HEK293 (cell line): ENCODE measurements at regions not wholly inside any gene's neighbourhood (a gene's known extent, or its start where the extent isn't known, plus 50 kb on each side); places are given as distances from the start of the nearest gene placed in this dataset.

ENCODE experiments used
- CTCF ChIA-PET: fragments of 350-600 bp; formaldehyde crosslinking; extraction: SDS; loops from one replicate; lab custom pipeline; 2021; ENCODE audit warnings: antibody characterized with exemption; lab: Yijun Ruan, JAX
- POLR2A ChIA-PET: fragments of 300-600 bp; formaldehyde crosslinking; extraction: SDS; loops from one replicate; lab custom pipeline; 2020; ENCODE audit warnings: antibody characterized with exemption, inconsistent platforms; lab: Yijun Ruan, JAX
- H3K27ac ChIP-seq: fragments of 200-500 bp; sonication (Bioruptor generic); 2 replicates; pipeline ENCODE4 v1.5.1; 2014; ENCODE audit warnings: low read depth, low read length, control low read depth, inconsistent platforms; ENCODE audit errors: extremely low read depth
- H3K36me3 ChIP-seq, 2 experiments: fragments of 200-500 bp in 1 of 2; sonication (Bioruptor generic) in 1 of 2; 1 replicate in 1 of 2; 2 replicates in 1 of 2; pipeline ENCODE4 v1.5.1; 2014 to 2017; ENCODE audit warnings: inconsistent platforms in 2 of 2, low read length in 2 of 2; ENCODE audit not compliant: control insufficient read depth in 2 of 2, insufficient read depth in 1 of 2
- H3K4me1 ChIP-seq: fragments of 200-500 bp; sonication (Bioruptor generic); 2 replicates; pipeline ENCODE4 v1.5.1; 2014; ENCODE audit warnings: mild to moderate bottlenecking, low read length, inconsistent platforms; ENCODE audit not compliant: control insufficient read depth, insufficient read depth
- H3K4me3 ChIP-seq: 2 replicates; pipeline ENCODE4 v1.5.1; 2011; ENCODE audit warnings: low read depth, mild to moderate bottlenecking, control low read depth, low read length, moderate library complexity
- H3K9me3 ChIP-seq: fragments of 200-500 bp; sonication (Bioruptor generic); 2 replicates; pipeline ENCODE4 v1.5.1; 2014; ENCODE audit warnings: low read depth, low read length, inconsistent platforms; ENCODE audit not compliant: control insufficient read depth, insufficient read depth
- BCL11B ChIP-seq: fragments of 450-650 bp; formaldehyde crosslinking; IDR thresholded peaks from 2 replicates; pipeline ENCODE4 v1.5.1; 2016; ENCODE audit warnings: low read depth, missing biosample characterization, missing genetic modification characterization
- GLI4 ChIP-seq: fragments of 450-650 bp; formaldehyde crosslinking; IDR thresholded peaks from 2 replicates; pipeline ENCODE4 v1.5.1; 2016; ENCODE audit warnings: missing biosample characterization, missing genetic modification characterization
- HOXC10 ChIP-seq: sonication (generic); formaldehyde crosslinking; IDR thresholded peaks from 2 replicates; pipeline ENCODE4 v1.8.1; 2023; ENCODE audit warnings: mild to moderate bottlenecking, missing genetic modification reagents
- KLF9 ChIP-seq: fragments of 450-650 bp; formaldehyde crosslinking; IDR thresholded peaks from 2 replicates; pipeline ENCODE4 v1.5.1; 2016; ENCODE audit warnings: missing biosample characterization, missing genetic modification characterization, low read depth
- MEIS1 ChIP-seq: sonication (generic); formaldehyde crosslinking; IDR thresholded peaks from 2 replicates; pipeline ENCODE4 v1.8.1; 2022; ENCODE audit warnings: missing genetic modification reagents, mild to moderate bottlenecking, borderline replicate concordance
- RBAK ChIP-seq: fragments of 450-650 bp; formaldehyde crosslinking; IDR thresholded peaks from 2 replicates; pipeline ENCODE4 v1.5.1; 2016; ENCODE audit warnings: missing biosample characterization, missing genetic modification characterization
- SP2 ChIP-seq: fragments of 450-650 bp; formaldehyde crosslinking; IDR thresholded peaks from 2 replicates; pipeline ENCODE4 v1.5.1; 2016; ENCODE audit warnings: missing biosample characterization, missing genetic modification characterization
- ZBTB48 ChIP-seq: fragments of 450-650 bp; formaldehyde crosslinking; IDR thresholded peaks from 2 replicates; pipeline ENCODE4 v1.5.1; 2016; ENCODE audit warnings: missing biosample characterization, missing genetic modification characterization
- ZNF10 ChIP-seq: fragments of 450-650 bp; formaldehyde crosslinking; IDR thresholded peaks from 2 replicates; pipeline ENCODE4 v1.5.1; 2017; ENCODE audit warnings: missing biosample characterization, missing genetic modification characterization
- ZNF133 ChIP-seq: fragments of 450-650 bp; formaldehyde crosslinking; IDR thresholded peaks from 2 replicates; pipeline ENCODE4 v1.5.1; 2016; ENCODE audit warnings: missing biosample characterization, missing genetic modification characterization
- ZNF175 ChIP-seq: fragments of 450-650 bp; formaldehyde crosslinking; IDR thresholded peaks from 2 replicates; pipeline ENCODE4 v1.5.1; 2016; ENCODE audit warnings: missing biosample characterization, missing genetic modification characterization
- ZNF202 ChIP-seq: fragments of 450-650 bp; formaldehyde crosslinking; IDR thresholded peaks from 2 replicates; pipeline ENCODE4 v1.5.1; 2016; ENCODE audit warnings: missing biosample characterization, missing genetic modification characterization, borderline replicate concordance
- ZNF211 ChIP-seq: fragments of 450-650 bp; formaldehyde crosslinking; IDR thresholded peaks from 2 replicates; pipeline ENCODE4 v1.5.1; 2016; ENCODE audit warnings: low read depth, missing biosample characterization, missing genetic modification characterization
- ZNF214 ChIP-seq: fragments of 450-650 bp; formaldehyde crosslinking; IDR thresholded peaks from 2 replicates; pipeline ENCODE4 v1.5.1; 2017; ENCODE audit warnings: missing biosample characterization, mild to moderate bottlenecking, missing genetic modification characterization, borderline replicate concordance
- ZNF24 ChIP-seq: fragments of 450-650 bp; formaldehyde crosslinking; IDR thresholded peaks from 2 replicates; pipeline ENCODE4 v1.5.1; 2016; ENCODE audit warnings: missing biosample characterization, missing genetic modification characterization
- ZNF311 ChIP-seq: fragments of 450-650 bp; formaldehyde crosslinking; IDR thresholded peaks from 2 replicates; pipeline ENCODE4 v1.5.1; 2017; ENCODE audit warnings: missing biosample characterization, missing genetic modification characterization, borderline replicate concordance
- ZNF341 ChIP-seq: fragments of 450-650 bp; formaldehyde crosslinking; IDR thresholded peaks from 2 replicates; pipeline ENCODE4; 2016; ENCODE audit warnings: low read depth, missing biosample characterization, missing genetic modification characterization
- ZNF354C ChIP-seq: fragments of 450-650 bp; formaldehyde crosslinking; IDR thresholded peaks from 2 replicates; pipeline ENCODE4 v1.5.1; 2016; ENCODE audit warnings: missing biosample characterization, missing genetic modification characterization, low read depth, borderline replicate concordance
- ZNF433 ChIP-seq: fragments of 450-650 bp; formaldehyde crosslinking; IDR thresholded peaks from 2 replicates; pipeline ENCODE4 v1.5.1; 2016; ENCODE audit warnings: missing biosample characterization, missing genetic modification characterization, low read depth
- ZNF514 ChIP-seq: fragments of 450-650 bp; formaldehyde crosslinking; IDR thresholded peaks from 2 replicates; pipeline ENCODE4 v1.5.1; 2016; ENCODE audit warnings: missing biosample characterization, missing genetic modification characterization
- ZNF544 ChIP-seq: fragments of 450-650 bp; formaldehyde crosslinking; IDR thresholded peaks from 2 replicates; pipeline ENCODE4 v1.5.0; 2017; ENCODE audit warnings: missing biosample characterization, missing genetic modification characterization
- ZNF548 ChIP-seq: fragments of 450-650 bp; formaldehyde crosslinking; IDR thresholded peaks from 2 replicates; pipeline ENCODE4 v1.5.1; 2016; ENCODE audit warnings: missing biosample characterization, missing genetic modification characterization
- ZNF555 ChIP-seq: fragments of 450-650 bp; formaldehyde crosslinking; conservative IDR thresholded peaks from 2 replicates; pipeline ENCODE4 v1.5.1; 2017; ENCODE audit warnings: missing biosample characterization, mild to moderate bottlenecking, missing genetic modification characterization, inconsistent platforms
- ZNF747 ChIP-seq: fragments of 450-650 bp; formaldehyde crosslinking; IDR thresholded peaks from 2 replicates; pipeline ENCODE4 v1.5.1; 2016; ENCODE audit warnings: missing biosample characterization, missing genetic modification characterization
- ZNF776 ChIP-seq: fragments of 450-650 bp; formaldehyde crosslinking; IDR thresholded peaks from 2 replicates; pipeline ENCODE4 v1.5.0; 2017; ENCODE audit warnings: missing biosample characterization, missing genetic modification characterization, borderline replicate concordance
- TF ChIP-seq, protein P1 (sequence below): fragments of 450-650 bp; formaldehyde crosslinking; IDR thresholded peaks from 2 replicates; pipeline ENCODE4 v1.5.1; 2017; ENCODE audit warnings: missing biosample characterization, mild to moderate bottlenecking, missing genetic modification characterization, moderate library complexity
- TF ChIP-seq, protein P2 (sequence below): fragments of 450-650 bp; formaldehyde crosslinking; IDR thresholded peaks from 2 replicates; pipeline ENCODE4 v1.5.1; 2017; ENCODE audit warnings: missing biosample characterization, missing genetic modification characterization
- TF ChIP-seq, protein P3 (sequence below): fragments of 450-650 bp; formaldehyde crosslinking; IDR thresholded peaks from 2 replicates; pipeline ENCODE4 v1.5.1; 2016; ENCODE audit warnings: missing biosample characterization, missing genetic modification characterization, low read depth
- TF ChIP-seq, protein P4 (sequence below): fragments of 450-650 bp; formaldehyde crosslinking; IDR thresholded peaks from 2 replicates; pipeline ENCODE4 v1.5.1; 2017; ENCODE audit warnings: missing biosample characterization, missing genetic modification characterization

DNA sequence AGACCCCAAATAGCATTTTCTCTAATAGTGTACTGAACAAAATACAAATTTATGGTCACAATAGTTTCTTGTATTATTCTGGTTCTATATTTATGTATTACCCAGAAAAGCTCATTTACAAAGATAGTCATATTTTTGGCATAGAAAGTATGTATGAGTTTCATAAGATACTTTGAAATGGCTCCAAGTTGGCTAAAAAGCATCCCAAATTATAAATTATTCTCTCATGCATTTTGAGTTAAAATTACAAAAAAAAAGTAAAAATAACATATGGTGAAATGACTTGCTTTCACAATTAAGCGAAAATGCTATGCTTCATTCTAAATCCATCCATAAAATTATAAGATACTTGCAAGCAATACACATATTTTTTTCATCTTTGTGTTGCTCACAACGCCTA, 530.7 kb downstream of the ZNF804A start:
- TF ChIP-seq ZNF311 (tag by site-specific recombination), result no peak
- no peak for TF ChIP-seq ZNF24 (tag by site-specific recombination)
- TF ChIP-seq ZNF747 (tag by site-specific recombination), result no peak
- TF ChIP-seq ZNF175 (tag by site-specific recombination), result no peak
- no peak for TF ChIP-seq ZNF433 (tag by site-specific recombination)
- TF ChIP-seq ZNF133 (tag by site-specific recombination), result no peak
- no peak for TF ChIP-seq BCL11B
- TF ChIP-seq ZNF555 (tag by site-specific recombination), result no peak
- no peak for TF ChIP-seq ZNF214 (tag by site-specific recombination)
- no peak for TF ChIP-seq KLF9 (tag by site-specific recombination)
- TF ChIP-seq, protein P1, sequence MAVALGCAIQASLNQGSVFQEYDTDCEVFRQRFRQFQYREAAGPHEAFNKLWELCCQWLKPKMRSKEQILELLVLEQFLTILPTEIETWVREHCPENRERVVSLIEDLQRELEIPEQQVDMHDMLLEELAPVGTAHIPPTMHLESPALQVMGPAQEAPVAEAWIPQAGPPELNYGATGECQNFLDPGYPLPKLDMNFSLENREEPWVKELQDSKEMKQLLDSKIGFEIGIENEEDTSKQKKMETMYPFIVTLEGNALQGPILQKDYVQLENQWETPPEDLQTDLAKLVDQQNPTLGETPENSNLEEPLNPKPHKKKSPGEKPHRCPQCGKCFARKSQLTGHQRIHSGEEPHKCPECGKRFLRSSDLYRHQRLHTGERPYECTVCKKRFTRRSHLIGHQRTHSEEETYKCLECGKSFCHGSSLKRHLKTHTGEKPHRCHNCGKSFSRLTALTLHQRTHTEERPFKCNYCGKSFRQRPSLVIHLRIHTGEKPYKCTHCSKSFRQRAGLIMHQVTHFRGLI, result no peak
- TF ChIP-seq ZNF202 (tag by site-specific recombination), result no peak
- TF ChIP-seq ZNF544, result no peak
- no peak for TF ChIP-seq ZNF776 (tag by site-specific recombination)
- no peak for TF ChIP-seq ZNF341
- TF ChIP-seq ZNF514 (tag by site-specific recombination), result no peak
- no peak for TF ChIP-seq MEIS1 (CRISPR knock-in tag)
- H3K27ac ChIP-seq, result no peak overlapping the region
- H3K36me3 ChIP-seq, result no peaks in the 10 kb centered on the region; a peak in 1 of 3 replicates
- ChIA-PET POLR2A (no interaction called here), CTCF (no interaction called here)
- no peak overlapping the region for H3K4me3 ChIP-seq
- no peaks in the 10 kb centered on the region for H3K9me3 ChIP-seq
- H3K4me1 ChIP-seq, result no peaks in the 10 kb centered on the region

DNA sequence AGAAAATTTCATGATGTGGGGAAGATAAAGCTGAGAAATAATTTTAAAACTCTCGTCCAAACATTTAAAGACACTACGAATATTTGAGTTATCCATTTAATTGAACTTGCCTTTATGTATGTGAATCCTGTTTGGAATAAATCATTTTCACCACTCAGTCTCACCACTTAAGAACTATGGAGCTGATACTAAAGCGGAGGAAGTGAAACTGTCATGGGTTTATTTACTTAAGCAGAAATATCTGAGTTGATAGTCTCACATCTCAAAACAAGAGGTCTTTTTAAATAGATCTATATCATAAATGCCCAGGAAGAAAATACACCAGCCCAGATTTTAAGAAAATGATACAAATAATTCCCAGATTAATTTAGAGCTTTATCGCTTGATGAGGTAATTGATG, 532.4 kb downstream of the ZNF804A start:
- H3K4me1 ChIP-seq, result no peaks in the 10 kb centered on the region
- H3K27ac ChIP-seq, result no peak overlapping the region
- ChIA-PET CTCF (no interaction called here), POLR2A (no interaction called here)
- no peak overlapping the region for H3K4me3 ChIP-seq
- H3K9me3 ChIP-seq, result no peaks in the 10 kb centered on the region
- no peaks in the 10 kb centered on the region; a peak in 1 of 3 replicates for H3K36me3 ChIP-seq
- TF ChIP-seq, protein P2, sequence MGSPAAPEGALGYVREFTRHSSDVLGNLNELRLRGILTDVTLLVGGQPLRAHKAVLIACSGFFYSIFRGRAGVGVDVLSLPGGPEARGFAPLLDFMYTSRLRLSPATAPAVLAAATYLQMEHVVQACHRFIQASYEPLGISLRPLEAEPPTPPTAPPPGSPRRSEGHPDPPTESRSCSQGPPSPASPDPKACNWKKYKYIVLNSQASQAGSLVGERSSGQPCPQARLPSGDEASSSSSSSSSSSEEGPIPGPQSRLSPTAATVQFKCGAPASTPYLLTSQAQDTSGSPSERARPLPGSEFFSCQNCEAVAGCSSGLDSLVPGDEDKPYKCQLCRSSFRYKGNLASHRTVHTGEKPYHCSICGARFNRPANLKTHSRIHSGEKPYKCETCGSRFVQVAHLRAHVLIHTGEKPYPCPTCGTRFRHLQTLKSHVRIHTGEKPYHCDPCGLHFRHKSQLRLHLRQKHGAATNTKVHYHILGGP (tag by site-specific recombination), result no peak
- TF ChIP-seq ZNF10 (tag by site-specific recombination) (no peak), ZBTB48 (tag by site-specific recombination) (no peak), ZNF354C (tag by site-specific recombination) (no peak), GLI4 (tag by site-specific recombination) (no peak), ZNF548 (tag by site-specific recombination) (no peak), SP2 (tag by site-specific recombination) (no peak), RBAK (tag by site-specific recombination) (no peak), HOXC10 (no peak), ZNF211 (tag by site-specific recombination) (no peak)
- TF ChIP-seq, protein P1, result no peak
- TF ChIP-seq, protein P3, sequence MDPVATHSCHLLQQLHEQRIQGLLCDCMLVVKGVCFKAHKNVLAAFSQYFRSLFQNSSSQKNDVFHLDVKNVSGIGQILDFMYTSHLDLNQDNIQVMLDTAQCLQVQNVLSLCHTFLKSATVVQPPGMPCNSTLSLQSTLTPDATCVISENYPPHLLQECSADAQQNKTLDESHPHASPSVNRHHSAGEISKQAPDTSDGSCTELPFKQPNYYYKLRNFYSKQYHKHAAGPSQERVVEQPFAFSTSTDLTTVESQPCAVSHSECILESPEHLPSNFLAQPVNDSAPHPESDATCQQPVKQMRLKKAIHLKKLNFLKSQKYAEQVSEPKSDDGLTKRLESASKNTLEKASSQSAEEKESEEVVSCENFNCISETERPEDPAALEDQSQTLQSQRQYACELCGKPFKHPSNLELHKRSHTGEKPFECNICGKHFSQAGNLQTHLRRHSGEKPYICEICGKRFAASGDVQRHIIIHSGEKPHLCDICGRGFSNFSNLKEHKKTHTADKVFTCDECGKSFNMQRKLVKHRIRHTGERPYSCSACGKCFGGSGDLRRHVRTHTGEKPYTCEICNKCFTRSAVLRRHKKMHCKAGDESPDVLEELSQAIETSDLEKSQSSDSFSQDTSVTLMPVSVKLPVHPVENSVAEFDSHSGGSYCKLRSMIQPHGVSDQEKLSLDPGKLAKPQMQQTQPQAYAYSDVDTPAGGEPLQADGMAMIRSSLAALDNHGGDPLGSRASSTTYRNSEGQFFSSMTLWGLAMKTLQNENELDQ, result no peak
- TF ChIP-seq, protein P4, sequence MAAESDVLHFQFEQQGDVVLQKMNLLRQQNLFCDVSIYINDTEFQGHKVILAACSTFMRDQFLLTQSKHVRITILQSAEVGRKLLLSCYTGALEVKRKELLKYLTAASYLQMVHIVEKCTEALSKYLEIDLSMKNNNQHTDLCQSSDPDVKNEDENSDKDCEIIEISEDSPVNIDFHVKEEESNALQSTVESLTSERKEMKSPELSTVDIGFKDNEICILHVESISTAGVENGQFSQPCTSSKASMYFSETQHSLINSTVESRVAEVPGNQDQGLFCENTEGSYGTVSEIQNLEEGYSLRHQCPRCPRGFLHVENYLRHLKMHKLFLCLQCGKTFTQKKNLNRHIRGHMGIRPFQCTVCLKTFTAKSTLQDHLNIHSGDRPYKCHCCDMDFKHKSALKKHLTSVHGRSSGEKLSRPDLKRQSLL (tag by site-specific recombination), result no peak
